Testis (tissue), 2 donors: ENCODE measurements at regions not wholly inside any gene's neighbourhood (a gene's known extent, or its start where the extent isn't known, plus 50 kb on each side); places are given as distances from the start of the nearest gene placed in this dataset.

Source experiments
- POLR2A ChIP-seq: fragments of 450-650 bp; IDR thresholded peaks from one replicate; pipeline ENCODE4 v1.6.1; 2017; ENCODE audit warnings: antibody characterized with exemption, mild to moderate bottlenecking, moderate library complexity
- TF ChIP-seq, protein P1 (sequence below), 3 experiments: fragments of 450-650 bp in 2 of 3; fragments of 200-600 bp in 1 of 3; sonication (generic) in 1 of 3; IDR thresholded peaks; one replicate each; pipeline ENCODE4 v1.5.1; 2016 to 2019; ENCODE audit warnings: antibody characterized with exemption in 3 of 3, mild to moderate bottlenecking in 2 of 3, moderate library complexity in 1 of 3

DNA sequence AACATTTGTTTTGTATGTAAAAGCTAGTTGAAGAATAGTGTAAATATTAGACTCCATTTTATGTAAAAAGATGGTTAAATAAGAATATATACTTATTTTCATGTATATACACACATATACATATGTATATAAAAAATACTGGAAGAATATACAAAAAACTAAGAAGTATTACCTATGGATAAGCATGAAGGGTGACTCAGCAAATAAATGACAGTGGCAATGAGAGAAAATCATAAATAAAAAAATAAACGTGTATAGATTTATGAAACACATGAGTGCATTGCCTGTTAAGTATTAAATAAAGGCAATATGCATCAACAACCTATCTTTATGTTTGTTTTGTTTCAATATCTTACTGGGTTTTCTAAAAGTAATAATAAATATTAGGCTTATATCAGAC, 435.3 kb downstream of the CYLC2 start:
- TF ChIP-seq POLR2A: no peak
- TF ChIP-seq, protein P1, sequence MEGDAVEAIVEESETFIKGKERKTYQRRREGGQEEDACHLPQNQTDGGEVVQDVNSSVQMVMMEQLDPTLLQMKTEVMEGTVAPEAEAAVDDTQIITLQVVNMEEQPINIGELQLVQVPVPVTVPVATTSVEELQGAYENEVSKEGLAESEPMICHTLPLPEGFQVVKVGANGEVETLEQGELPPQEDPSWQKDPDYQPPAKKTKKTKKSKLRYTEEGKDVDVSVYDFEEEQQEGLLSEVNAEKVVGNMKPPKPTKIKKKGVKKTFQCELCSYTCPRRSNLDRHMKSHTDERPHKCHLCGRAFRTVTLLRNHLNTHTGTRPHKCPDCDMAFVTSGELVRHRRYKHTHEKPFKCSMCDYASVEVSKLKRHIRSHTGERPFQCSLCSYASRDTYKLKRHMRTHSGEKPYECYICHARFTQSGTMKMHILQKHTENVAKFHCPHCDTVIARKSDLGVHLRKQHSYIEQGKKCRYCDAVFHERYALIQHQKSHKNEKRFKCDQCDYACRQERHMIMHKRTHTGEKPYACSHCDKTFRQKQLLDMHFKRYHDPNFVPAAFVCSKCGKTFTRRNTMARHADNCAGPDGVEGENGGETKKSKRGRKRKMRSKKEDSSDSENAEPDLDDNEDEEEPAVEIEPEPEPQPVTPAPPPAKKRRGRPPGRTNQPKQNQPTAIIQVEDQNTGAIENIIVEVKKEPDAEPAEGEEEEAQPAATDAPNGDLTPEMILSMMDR (IDR thresholded peaks at IDR 0.05): no peak
